AG10803 (cell line): ENCODE measurements at regions not wholly inside any gene's neighbourhood (a gene's known extent, or its start where the extent isn't known, plus 50 kb on each side); places are given as distances from the start of the nearest gene placed in this dataset.
A peak's percentile ranks its signal among the peaks of the same experiment; 100 is the strongest.
"Not testable (repeated sequence)": the region's sequence is repeated elsewhere in the genome, so short reads cannot be mapped to it uniquely, and the experiment has no call there.

Experiments used
- DNase-seq: peaks from one replicate; pipeline ENCODE4 v3.0.0; 2010; ENCODE audit warnings: low read depth
- H3K4me3 ChIP-seq: 2 replicates; pipeline ENCODE4 v1.5.1; 2011; ENCODE audit warnings: mild to moderate bottlenecking, low read length, control low read depth
- TF ChIP-seq, protein P1 (sequence below): conservative IDR thresholded peaks from 2 replicates; pipeline ENCODE4 v1.5.1; 2011; ENCODE audit warnings: mild to moderate bottlenecking, low read length, control low read depth, inconsistent platforms

DNA sequence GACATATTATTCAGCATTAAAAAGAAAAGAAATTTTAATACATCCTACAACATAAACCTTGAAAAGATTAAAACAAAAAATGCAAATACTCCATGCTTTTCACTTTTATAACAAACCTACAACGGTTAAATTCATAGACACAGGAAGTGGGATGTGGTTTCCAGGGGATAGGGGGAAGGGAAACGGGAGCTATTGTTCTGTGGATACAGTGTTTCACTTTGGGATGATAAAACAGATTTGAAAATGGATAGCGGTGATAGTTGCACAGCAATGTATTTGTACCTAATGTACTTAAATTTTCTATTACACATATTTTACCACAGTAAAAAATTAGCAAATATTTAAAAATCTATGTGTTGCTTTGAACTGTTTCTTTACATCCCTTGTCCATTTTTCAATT is 368.0 kb downstream of the CDY2B start:
- not testable (repeated sequence) for H3K4me3 ChIP-seq, DNase-seq

DNA sequence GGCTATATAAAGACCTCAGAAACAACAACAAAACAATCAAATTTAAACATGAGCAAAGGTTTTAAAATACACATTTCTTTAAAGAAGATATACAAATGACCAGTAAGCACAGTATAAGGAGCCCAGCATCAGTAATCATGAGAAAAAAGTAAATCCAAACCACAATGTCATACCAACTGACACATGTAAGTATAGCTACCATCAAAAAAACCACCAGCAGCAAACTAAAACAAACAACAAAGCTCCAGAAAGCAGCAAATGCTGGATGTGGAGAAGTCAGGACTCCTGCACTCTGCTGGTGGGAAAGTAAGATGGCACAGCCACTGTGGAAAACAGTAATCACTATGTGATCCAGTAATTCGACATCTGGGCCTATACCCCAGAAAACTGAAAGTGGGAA is 368.5 kb downstream of the CDY2B start:
- not testable (repeated sequence) for DNase-seq

DNA sequence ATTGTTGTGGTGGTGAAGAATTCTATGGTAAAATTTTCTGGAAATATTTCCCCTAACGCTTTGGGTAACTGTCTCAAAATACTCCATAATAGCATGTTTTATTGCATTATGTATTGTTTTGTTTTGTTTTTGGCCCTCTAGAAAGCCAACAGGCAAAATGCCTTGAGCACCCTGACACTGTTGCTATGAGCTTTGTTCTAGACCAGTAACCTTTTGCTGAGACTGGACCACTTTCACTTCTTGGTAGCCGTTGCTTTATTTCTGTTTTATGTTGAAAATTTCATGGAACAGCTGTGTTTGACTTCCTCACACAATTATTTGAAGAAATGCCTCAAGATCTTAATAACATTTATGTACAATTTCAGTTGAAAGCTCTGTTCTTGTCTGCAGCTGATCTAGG is 374.2 kb downstream of the CDY2B start:
- not testable (repeated sequence) for DNase-seq, H3K4me3 ChIP-seq

More for the DNA sequence above, 368.5 kb downstream of the CDY2B start:
- H3K4me3 ChIP-seq = not testable (repeated sequence)

DNA sequence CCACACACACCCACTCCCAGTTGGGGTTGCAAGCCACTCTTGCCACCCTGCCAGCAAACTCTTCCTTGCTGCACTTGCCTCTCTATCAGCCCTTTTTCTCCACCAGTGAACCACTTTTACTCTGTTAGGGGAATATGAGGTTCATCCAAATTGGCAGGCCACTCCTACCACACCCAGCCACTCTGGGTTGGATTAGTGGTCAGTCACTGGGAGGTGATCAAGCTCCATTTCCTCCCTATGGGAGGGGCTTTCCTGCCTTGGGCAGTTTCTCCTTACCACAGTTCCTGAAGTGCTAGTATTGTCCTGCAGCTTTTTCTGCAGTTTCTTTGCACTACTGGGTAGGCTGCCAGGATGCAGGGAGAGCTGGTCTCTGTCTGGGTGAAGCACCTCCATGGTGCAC is 395.3 kb downstream of the CDY2B start:
- not testable (repeated sequence) for DNase-seq

DNA sequence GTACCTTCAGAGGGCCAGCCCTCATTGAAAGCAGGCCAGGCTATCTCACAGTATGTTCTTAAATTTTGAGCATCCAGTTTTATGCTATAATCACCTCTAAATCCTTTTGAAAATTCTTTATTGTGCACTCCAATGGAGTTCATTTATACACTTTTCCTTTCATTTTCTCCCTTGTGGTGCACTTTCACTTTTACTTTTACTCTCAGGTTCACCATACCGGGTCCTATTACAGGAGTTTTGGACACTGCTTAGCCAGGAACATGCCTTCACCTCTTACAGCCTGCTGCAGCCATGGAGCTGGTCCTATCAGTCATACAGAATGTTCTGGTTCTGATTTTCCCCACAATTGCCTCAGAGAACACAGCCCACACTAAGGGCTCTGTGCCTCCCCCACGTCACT is 395.9 kb downstream of the CDY2B start:
- H3K4me3 ChIP-seq, DNase-seq: not testable (repeated sequence)

More for the DNA sequence above, 395.3 kb downstream of the CDY2B start:
- not testable (repeated sequence) for H3K4me3 ChIP-seq

DNA sequence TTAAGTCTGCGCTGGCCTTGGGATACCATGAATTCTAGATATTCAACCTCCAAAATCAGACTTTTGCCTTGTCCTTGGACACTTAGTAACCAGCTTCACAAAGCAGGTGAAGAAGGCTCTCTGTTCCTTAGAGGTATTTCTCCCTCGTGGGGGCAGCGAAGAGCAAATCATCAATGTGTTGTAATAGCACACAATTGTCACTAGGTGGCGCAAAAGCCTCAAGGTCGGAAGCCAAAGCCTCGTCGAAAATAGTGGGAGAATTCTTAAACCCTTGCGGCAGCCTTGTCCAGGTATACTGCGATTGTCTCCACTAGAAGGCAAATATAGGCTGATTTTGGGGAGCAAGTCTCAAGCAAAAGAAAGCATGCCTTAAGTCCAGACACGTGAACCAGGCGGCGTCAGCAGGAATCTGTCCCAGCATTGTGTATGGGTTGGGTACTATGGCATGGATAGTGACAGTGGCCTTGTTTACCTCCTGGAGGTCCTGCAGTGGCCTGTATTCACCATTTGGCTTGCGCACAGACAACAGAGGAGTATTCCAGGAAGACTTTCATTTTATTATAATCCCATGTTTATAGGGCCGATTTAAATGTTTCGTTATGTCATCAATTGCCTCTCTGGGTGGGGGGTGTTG is 398.5 kb downstream of the CDY2B start:
- not testable (repeated sequence) for DNase-seq

DNA sequence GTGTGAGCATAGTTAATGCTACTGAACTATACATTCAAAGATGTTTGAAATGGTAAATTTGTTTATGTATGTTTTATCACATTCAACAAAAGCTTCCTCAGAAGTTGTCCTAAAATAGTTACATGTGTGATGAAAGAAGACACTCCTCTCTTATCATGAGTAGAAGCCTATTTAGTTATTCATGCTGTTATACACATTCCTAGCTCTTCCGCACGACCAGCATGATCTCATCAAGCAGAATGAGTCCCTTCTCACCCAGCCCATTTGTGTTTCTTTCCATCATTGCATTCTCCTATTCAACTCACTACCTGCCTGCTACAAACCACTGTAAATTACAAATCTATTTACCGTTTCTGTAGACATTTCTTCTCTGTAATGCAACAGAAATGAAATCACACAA is 408.0 kb downstream of the CDY2B start:
- H3K4me3 ChIP-seq, DNase-seq: not testable (repeated sequence)

More for the DNA sequence above, 398.5 kb downstream of the CDY2B start:
- not testable (repeated sequence) for H3K4me3 ChIP-seq

DNA sequence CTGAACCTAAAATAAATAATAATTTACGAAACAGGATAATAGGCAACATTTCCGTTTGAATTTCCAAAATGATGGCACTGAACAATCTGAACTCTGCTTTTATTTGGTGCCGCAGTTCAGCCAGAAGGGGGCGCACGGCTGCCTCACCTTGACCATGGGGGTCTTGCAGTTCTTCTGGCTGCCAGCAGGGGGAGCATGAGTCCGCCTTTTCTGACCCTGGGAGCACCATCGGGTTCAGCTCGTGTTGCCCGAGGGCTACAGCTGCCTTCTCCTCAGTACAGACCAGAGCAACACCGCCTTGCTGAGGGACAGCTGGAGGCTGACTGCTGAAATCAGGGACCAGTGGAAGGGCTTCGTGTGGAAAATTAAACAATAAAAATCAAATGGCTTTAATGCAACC is 420.3 kb downstream of the CDY2B start:
- H3K4me3 ChIP-seq, DNase-seq: not testable (repeated sequence)

DNA sequence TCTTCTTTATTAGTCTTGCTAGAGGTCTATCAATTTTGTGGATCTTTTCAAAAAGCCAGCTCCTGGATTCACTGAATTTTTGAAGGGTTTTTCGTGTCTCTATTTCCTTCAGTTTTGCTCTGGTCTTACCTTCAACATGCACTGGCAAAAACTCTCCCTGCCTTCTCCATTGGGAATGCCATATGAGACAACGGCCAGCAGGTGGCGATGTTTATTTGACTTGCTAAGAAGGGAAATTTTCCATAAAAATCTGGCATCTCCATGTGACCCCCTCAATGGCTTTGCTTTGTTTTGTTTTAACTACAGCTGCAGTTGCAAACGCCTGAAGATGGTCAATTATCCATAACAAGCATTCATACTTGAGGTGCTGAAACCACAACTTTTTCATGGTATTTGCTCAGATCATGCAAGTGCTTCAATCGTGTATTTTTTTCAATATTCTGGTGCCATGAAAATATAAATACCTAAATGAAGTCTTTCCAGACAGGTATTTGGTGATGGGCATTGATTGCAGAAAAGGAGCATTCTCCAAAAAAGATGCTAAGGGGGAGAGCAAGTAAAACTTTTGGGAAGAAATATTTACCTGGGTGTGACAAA is 449.4 kb downstream of the CDY2B start:
- no peak overlapping the region for H3K4me3 ChIP-seq
- TF ChIP-seq, protein P1, sequence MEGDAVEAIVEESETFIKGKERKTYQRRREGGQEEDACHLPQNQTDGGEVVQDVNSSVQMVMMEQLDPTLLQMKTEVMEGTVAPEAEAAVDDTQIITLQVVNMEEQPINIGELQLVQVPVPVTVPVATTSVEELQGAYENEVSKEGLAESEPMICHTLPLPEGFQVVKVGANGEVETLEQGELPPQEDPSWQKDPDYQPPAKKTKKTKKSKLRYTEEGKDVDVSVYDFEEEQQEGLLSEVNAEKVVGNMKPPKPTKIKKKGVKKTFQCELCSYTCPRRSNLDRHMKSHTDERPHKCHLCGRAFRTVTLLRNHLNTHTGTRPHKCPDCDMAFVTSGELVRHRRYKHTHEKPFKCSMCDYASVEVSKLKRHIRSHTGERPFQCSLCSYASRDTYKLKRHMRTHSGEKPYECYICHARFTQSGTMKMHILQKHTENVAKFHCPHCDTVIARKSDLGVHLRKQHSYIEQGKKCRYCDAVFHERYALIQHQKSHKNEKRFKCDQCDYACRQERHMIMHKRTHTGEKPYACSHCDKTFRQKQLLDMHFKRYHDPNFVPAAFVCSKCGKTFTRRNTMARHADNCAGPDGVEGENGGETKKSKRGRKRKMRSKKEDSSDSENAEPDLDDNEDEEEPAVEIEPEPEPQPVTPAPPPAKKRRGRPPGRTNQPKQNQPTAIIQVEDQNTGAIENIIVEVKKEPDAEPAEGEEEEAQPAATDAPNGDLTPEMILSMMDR = peak; percentile 55
- peak; percentile 8 for DNase-seq

DNA sequence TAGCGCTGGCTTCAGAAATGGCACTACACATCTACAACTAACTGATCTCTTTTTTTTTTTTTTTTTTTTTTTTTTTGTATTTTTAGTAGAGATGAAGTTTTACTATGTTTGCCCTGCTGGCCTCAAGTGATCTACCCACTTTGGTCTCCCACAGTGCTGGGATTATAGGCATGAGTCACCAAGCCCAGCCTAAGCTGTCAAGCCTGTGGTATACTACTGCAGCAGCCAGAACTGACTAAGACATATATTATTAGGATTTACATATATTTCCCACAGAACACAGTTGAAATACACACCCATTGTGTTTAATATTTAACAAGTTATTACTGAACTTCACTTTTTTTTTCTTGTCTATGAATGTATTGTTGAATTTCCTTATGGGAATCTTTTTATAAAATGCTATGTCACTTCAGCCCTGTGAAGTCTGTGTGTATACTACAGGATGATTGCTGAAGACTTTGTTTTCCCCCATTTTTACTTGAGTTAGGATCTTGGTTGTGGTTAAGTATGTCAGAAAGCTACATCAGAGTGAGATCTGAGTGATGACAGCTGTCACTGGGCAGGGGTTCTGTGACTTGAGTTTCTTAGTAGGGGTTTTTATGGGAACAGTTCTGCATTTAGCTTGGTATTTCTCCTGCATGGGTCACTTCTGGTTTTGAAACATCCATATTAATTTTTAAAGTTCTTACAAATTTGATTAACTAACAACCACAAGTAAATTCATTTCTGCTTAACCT is 481.5 kb downstream of the CDY2B start:
- TF ChIP-seq, protein P1 = no peak

DNA sequence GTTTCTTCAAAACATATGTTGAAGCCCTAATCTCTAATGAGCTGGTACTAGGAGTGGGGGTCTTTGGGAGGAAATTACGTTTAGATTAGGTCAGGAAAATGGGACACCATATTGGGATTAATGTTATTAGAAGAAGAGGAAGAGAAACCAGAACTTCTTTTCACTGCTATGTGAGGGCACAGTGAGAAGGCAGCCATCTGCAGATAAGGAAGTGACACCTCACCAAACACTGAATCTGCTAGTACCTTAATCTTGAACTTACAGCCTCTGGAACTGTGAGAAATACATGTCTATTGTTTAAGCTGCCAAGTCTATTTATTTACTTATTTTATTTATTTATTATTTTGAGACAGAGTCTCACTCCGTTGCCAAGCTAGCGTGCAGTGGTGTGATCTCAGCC is 482.4 kb downstream of the CDY2B start:
- no peak for DNase-seq
- H3K4me3 ChIP-seq = no peak overlapping the region
- TF ChIP-seq, protein P1 = no peak

More for the DNA sequence above, 481.5 kb downstream of the CDY2B start:
- no peak overlapping the region for H3K4me3 ChIP-seq
- DNase-seq = no peak
